ENCODE measurements at regions not wholly inside any gene's neighbourhood (a gene's known extent, or its start where the extent isn't known, plus 50 kb on each side); places are given as distances from the start of the nearest gene placed in this dataset.
A peak's percentile ranks its signal among the peaks of the same experiment; 100 is the strongest.
"Not testable (repeated sequence)": the region's sequence is repeated elsewhere in the genome, so short reads cannot be mapped to it uniquely, and the experiment has no call there.

DNA sequence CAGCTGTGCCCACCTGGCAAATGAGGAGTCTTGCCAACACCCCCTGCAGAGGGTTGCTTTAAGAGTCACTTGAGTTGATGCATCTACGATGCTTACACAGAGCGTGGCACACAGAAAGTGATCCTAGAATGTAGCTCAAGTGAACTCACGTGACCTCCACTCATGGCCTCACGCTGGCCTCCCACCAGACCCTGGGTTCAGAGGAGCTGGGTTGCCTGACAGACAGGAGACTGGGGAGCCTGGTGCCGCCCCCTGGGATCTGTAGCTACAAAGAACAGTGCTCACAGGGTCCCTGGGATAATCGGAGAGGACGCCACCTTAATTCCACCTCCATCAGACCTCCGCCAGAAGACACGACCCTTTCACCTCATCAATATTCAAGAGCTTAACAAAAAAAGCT lies 81.4 kb upstream of the CASZ1 start:
- ChIA-PET CTCF (interaction anchor here (0.9 kb wide), 1 partner anchor 9 kb away, joined by 3 read pairs; no protein-coding TSS in a partner anchor), POLR2A (no interaction called here)
- peaks cover 0 to 2% (median 0%) of the 10 kb centered on the region in 5 experiments for H3K27me3 ChIP-seq (replicated peaks in 2 of 5; ENCODE audit: control insufficient read depth in 4 of 5, insufficient read depth in 5 of 5, low read length in 4 of 5)
- no peaks in the 10 kb centered on the region for H3K36me3 ChIP-seq (ENCODE audit: control insufficient read depth in 4 of 4, insufficient read depth in 4 of 4, low read length in 3 of 4)
- no peak overlapping the region for H3K4me3 ChIP-seq (ENCODE audit: control insufficient read depth in 1 of 7, extremely low read depth in 1 of 7, insufficient read depth in 4 of 7, low read depth in 2 of 7, low read length in 6 of 7)
- no peak for DNase-seq
- 87% methylated on average over 5 of the region's 9 CpGs for WGBS (ENCODE audit: insufficient coverage)
- no peaks in the 10 kb centered on the region for H3K4me1 ChIP-seq (ENCODE audit: control extremely low read depth in 1 of 4, control insufficient read depth in 4 of 4, insufficient read depth in 4 of 4, low read length in 3 of 4)
- no peaks in the 10 kb centered on the region for H3K9me3 ChIP-seq (ENCODE audit: control extremely low read depth in 1 of 5, control insufficient read depth in 4 of 5, insufficient read depth in 2 of 5, low read depth in 1 of 5, low read length in 4 of 5)
- H3K27ac ChIP-seq (ENCODE audit: insufficient read depth in 1 of 2, low read depth in 1 of 2, low read length in 2 of 2, poor library complexity in 1 of 2, severe bottlenecking in 2 of 2) = no peak overlapping the region

DNA sequence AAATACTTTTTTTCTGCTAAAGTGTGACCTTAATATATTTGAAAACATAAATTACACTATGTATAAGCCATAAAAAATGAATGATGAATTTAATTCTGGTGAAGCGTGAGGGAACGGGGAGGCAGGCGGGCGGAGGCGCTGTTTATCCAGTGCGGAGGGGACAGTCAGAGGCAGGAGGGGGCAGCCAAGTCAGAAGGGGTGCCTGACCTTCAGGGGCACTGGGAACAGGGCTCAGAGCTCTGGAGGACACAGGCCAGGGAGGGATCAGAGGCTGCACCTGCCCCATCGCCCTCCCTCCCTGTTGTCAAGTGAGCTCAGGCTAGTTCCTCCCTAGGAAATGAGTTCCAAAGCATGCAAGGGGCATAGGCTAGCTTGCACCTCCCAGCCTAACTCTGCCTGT lies 82.0 kb upstream of the CASZ1 start:
- no peaks in the 10 kb centered on the region for H3K9me3 ChIP-seq (ENCODE audit: control extremely low read depth in 1 of 5, control insufficient read depth in 4 of 5, insufficient read depth in 2 of 5, low read depth in 1 of 5, low read length in 4 of 5)
- CTCF ChIA-PET = interaction anchor here (0.9 to 1.1 kb wide), 2 partner anchors 9 to 31 kb away, joined by 3 read pairs; no protein-coding TSS in a partner anchor
- no peaks in the 10 kb centered on the region for H3K4me1 ChIP-seq (ENCODE audit: control extremely low read depth in 1 of 4, control insufficient read depth in 4 of 4, insufficient read depth in 4 of 4, low read length in 3 of 4)
- no peak overlapping the region for H3K27ac ChIP-seq (ENCODE audit: insufficient read depth in 1 of 2, low read depth in 1 of 2, low read length in 2 of 2, poor library complexity in 1 of 2, severe bottlenecking in 2 of 2)
- POLR2A ChIA-PET = no interaction called here
- H3K27me3 ChIP-seq (replicated peaks in 2 of 5; ENCODE audit: control insufficient read depth in 4 of 5, insufficient read depth in 5 of 5, low read length in 4 of 5) = peaks cover 0 to 2% (median 0%) of the 10 kb centered on the region in 5 experiments
- no peaks in the 10 kb centered on the region for H3K36me3 ChIP-seq (ENCODE audit: control insufficient read depth in 4 of 4, insufficient read depth in 4 of 4, low read length in 3 of 4)
- H3K4me3 ChIP-seq (ENCODE audit: control insufficient read depth in 1 of 7, extremely low read depth in 1 of 7, insufficient read depth in 4 of 7, low read depth in 2 of 7, low read length in 6 of 7) = no peak overlapping the region
- WGBS (ENCODE audit: insufficient coverage) = 90% methylated on average over 6 of the region's 7 CpGs
- no peak for DNase-seq

DNA sequence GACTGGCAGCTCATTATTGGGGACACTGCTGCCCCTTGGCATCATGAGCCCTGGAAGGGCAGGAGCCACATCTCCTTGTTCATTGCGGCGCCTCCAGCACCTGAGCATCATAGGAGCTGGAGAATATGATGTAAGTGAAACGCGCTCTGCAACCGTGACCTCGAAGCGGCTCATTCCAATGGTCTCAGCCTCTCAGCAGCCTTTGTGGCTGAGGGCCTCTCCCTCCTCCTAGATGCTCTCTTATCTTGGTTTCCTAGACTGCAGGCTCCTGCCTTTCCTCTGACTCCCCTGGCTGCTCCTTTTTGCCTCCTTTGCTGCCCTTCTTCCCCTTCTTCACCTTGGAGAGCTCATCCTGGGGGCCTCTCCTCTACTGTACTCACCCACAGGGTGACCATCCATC lies 83.6 kb upstream of the CASZ1 start:
- Histone ChIP-seq H3K4me1 (ENCODE audit: control extremely low read depth in 1 of 4, control insufficient read depth in 4 of 4, insufficient read depth in 4 of 4, low read length in 3 of 4) (no peaks in the 10 kb centered on the region), H3K9me3 (ENCODE audit: control extremely low read depth in 1 of 5, control insufficient read depth in 4 of 5, insufficient read depth in 2 of 5, low read depth in 1 of 5, low read length in 4 of 5) (no peaks in the 10 kb centered on the region), H3K27ac (ENCODE audit: insufficient read depth in 1 of 2, low read depth in 1 of 2, low read length in 2 of 2, poor library complexity in 1 of 2, severe bottlenecking in 2 of 2) (no peak overlapping the region), H3K36me3 (ENCODE audit: control insufficient read depth in 4 of 4, insufficient read depth in 4 of 4, low read length in 3 of 4) (no peaks in the 10 kb centered on the region), H3K4me3 (ENCODE audit: control insufficient read depth in 1 of 7, extremely low read depth in 1 of 7, insufficient read depth in 4 of 7, low read depth in 2 of 7, low read length in 6 of 7) (no peak overlapping the region), H3K27me3 (replicated peaks in 2 of 5; ENCODE audit: control insufficient read depth in 4 of 5, insufficient read depth in 5 of 5, low read length in 4 of 5) (peaks cover 0 to 2% (median 0%) of the 10 kb centered on the region in 5 experiments)
- ChIA-PET POLR2A (no interaction called here), CTCF (interaction anchor here (0.7 to 1.6 kb wide), 3 partner anchors 8 to 19 kb away, joined by 3 read pairs; no protein-coding TSS in a partner anchor)
- 90% methylated on average over 7 of the region's 7 CpGs for WGBS (ENCODE audit: insufficient coverage)
- DNase-seq = no peak

DNA sequence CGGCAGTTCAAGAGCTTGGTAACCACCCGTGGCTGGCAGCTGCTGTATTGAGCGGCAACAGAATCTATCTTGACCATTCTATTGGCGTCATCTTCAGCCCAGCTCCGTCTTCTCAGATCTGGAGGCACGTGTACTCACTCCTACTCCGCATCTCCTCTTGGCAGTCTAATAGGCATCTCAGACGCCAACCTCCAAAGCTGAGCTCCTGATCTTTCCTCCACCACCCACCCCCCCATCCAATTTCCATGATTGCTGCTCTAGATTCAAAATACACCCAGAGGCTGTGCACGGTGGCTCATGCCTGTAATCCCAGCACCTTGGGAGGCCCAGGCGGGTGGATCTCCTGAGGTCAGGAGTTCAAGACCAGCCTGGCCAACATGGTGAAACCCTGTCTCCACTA lies 84.6 kb upstream of the CASZ1 start:
- Histone ChIP-seq H3K27ac (ENCODE audit: insufficient read depth in 1 of 2, low read depth in 1 of 2, low read length in 2 of 2, poor library complexity in 1 of 2, severe bottlenecking in 2 of 2) (no peak overlapping the region), H3K36me3 (ENCODE audit: control insufficient read depth in 4 of 4, insufficient read depth in 4 of 4, low read length in 3 of 4) (no peaks in the 10 kb centered on the region), H3K4me3 (ENCODE audit: control insufficient read depth in 1 of 7, extremely low read depth in 1 of 7, insufficient read depth in 4 of 7, low read depth in 2 of 7, low read length in 6 of 7) (no peak overlapping the region), H3K27me3 (replicated peaks in 2 of 5; ENCODE audit: control insufficient read depth in 4 of 5, insufficient read depth in 5 of 5, low read length in 4 of 5) (peaks cover 0 to 5% (median 0%) of the 10 kb centered on the region in 5 experiments), H3K9me3 (ENCODE audit: control extremely low read depth in 1 of 5, control insufficient read depth in 4 of 5, insufficient read depth in 2 of 5, low read depth in 1 of 5, low read length in 4 of 5) (no peaks in the 10 kb centered on the region), H3K4me1 (ENCODE audit: control extremely low read depth in 1 of 4, control insufficient read depth in 4 of 4, insufficient read depth in 4 of 4, low read length in 3 of 4) (no peaks in the 10 kb centered on the region)
- ChIA-PET CTCF (interaction anchor here (1.4 to 1.6 kb wide), 2 partner anchors 9 to 11 kb away, joined by 3 read pairs; no protein-coding TSS in a partner anchor), POLR2A (no interaction called here)
- over 99% methylated on average over 10 of the region's 10 CpGs for WGBS (ENCODE audit: insufficient coverage)
- no peak for DNase-seq

DNA sequence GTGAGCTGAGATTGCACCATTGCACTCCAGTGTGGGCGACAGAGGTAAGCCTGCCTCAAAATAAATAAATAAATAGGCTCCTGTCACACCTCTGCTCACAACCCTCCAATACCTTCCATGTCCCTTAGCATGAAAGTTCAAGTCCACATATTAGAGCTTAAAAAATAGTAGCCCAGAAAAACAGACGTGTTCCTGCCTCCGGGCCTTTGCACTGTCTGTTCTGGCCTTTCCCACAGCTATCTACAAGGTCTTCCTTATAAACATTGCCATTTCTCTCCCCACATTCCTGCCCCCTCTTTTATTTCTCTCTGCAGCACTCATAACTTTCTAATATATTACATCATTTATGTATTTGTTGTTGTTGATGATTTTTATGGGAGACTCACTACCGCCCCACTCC lies 85.6 kb upstream of the CASZ1 start:
- no peak for DNase-seq
- 95% methylated on average over 3 of the region's 4 CpGs for WGBS (ENCODE audit: insufficient coverage)
- CTCF ChIA-PET = no interaction called here
- H3K27me3 ChIP-seq (replicated peaks in 2 of 5; ENCODE audit: control insufficient read depth in 4 of 5, insufficient read depth in 5 of 5, low read length in 4 of 5) = peaks cover 0 to 9% (median 2%) of the 10 kb centered on the region in 5 experiments
- H3K4me3 ChIP-seq (ENCODE audit: control insufficient read depth in 1 of 7, extremely low read depth in 1 of 7, insufficient read depth in 4 of 7, low read depth in 2 of 7, low read length in 6 of 7) = no peak overlapping the region
- no peaks in the 10 kb centered on the region for H3K9me3 ChIP-seq (ENCODE audit: control extremely low read depth in 1 of 5, control insufficient read depth in 4 of 5, insufficient read depth in 2 of 5, low read depth in 1 of 5, low read length in 4 of 5)
- no peak overlapping the region for H3K27ac ChIP-seq (ENCODE audit: insufficient read depth in 1 of 2, low read depth in 1 of 2, low read length in 2 of 2, poor library complexity in 1 of 2, severe bottlenecking in 2 of 2)
- H3K36me3 ChIP-seq (ENCODE audit: control insufficient read depth in 4 of 4, insufficient read depth in 4 of 4, low read length in 3 of 4) = no peaks in the 10 kb centered on the region
- no peaks in the 10 kb centered on the region for H3K4me1 ChIP-seq (ENCODE audit: control extremely low read depth in 1 of 4, control insufficient read depth in 4 of 4, insufficient read depth in 4 of 4, low read length in 3 of 4)
- POLR2A ChIA-PET = no interaction called here

DNA sequence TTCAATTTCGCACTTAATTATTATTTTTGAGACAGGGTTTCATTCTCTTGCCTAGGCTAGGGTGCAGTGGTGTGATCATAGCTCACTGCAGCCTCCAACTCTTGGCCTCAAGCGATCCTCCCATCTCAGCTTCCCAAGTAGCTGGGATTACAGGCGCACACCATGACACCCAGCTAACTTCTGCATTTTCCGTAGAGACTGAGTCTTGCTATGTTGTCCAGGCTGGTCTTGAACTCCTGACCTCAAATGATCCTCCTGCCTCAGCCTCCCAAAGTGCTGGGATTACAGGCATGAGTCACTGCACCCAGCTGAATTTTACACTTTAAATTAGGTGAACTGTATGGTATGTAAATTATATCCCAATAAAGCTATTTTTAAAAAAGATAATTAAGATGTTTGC lies 90.6 kb upstream of the CASZ1 start:
- H3K36me3 ChIP-seq (ENCODE audit: control insufficient read depth in 4 of 4, insufficient read depth in 4 of 4, low read length in 3 of 4); H3K9me3 ChIP-seq (ENCODE audit: control extremely low read depth in 1 of 5, control insufficient read depth in 4 of 5, insufficient read depth in 2 of 5, low read depth in 1 of 5, low read length in 4 of 5); DNase-seq; H3K4me3 ChIP-seq (ENCODE audit: control insufficient read depth in 1 of 7, extremely low read depth in 1 of 7, insufficient read depth in 4 of 7, low read depth in 2 of 7, low read length in 6 of 7); H3K27ac ChIP-seq (ENCODE audit: insufficient read depth in 1 of 2, low read depth in 1 of 2, low read length in 2 of 2, poor library complexity in 1 of 2, severe bottlenecking in 2 of 2): not testable (repeated sequence)
- CTCF ChIA-PET = interaction anchor here (0.8 to 1.3 kb wide), 4 partner anchors 10 to 372 kb away, joined by 3 to 5 read pairs (median 3); no protein-coding TSS in a partner anchor
- Histone ChIP-seq H3K27me3 (replicated peaks in 2 of 5; ENCODE audit: control insufficient read depth in 4 of 5, insufficient read depth in 5 of 5, low read length in 4 of 5) (peaks cover 0 to 44% (median 14%) of the 10 kb centered on the region in 5 experiments), H3K4me1 (ENCODE audit: control extremely low read depth in 1 of 4, control insufficient read depth in 4 of 4, insufficient read depth in 4 of 4, low read length in 3 of 4) (peaks cover 0 to 17% (median 3%) of the 10 kb centered on the region in 4 experiments)
- 92% methylated on average over 4 of the region's 4 CpGs for WGBS (ENCODE audit: insufficient coverage)
- POLR2A ChIA-PET = interaction anchor here (0.6 kb wide), 1 partner anchor 126 kb away, joined by 4 read pairs; the partner anchor contains the start of gene TARDBP

DNA sequence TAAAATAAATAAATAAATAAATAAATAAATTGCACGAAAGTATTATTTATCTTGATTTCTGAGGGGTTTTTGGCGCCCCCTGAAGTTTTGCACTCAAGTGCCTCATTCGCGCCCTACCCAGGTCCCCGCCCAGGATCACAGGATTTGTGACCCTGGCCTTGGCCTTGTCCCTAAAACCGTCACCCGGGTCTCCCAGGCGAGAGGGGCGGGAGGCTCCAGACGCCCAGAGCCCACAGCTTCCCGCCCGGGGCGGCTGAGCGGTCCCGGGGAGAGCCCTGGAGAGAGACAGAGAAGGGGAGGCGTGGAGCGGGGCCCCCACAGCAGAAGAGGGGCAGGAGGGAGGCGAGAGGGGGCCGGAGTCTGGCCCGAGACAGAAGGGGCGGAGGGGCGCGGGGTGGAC lies 91.8 kb upstream of the CASZ1 start:
- Histone ChIP-seq H3K9me3 (ENCODE audit: control extremely low read depth in 1 of 5, control insufficient read depth in 4 of 5, insufficient read depth in 2 of 5, low read depth in 1 of 5, low read length in 4 of 5) (no peaks in the 10 kb centered on the region), H3K27me3 (replicated peaks in 2 of 5; ENCODE audit: control insufficient read depth in 4 of 5, insufficient read depth in 5 of 5, low read length in 4 of 5) (peaks cover 0 to 44% (median 14%) of the 10 kb centered on the region in 5 experiments), H3K27ac (ENCODE audit: insufficient read depth in 1 of 2, low read depth in 1 of 2, low read length in 2 of 2, poor library complexity in 1 of 2, severe bottlenecking in 2 of 2) (no peak overlapping the region), H3K4me1 (ENCODE audit: control extremely low read depth in 1 of 4, control insufficient read depth in 4 of 4, insufficient read depth in 4 of 4, low read length in 3 of 4) (peaks cover 0 to 17% (median 3%) of the 10 kb centered on the region in 4 experiments), H3K36me3 (ENCODE audit: control insufficient read depth in 4 of 4, insufficient read depth in 4 of 4, low read length in 3 of 4) (no peaks in the 10 kb centered on the region), H3K4me3 (ENCODE audit: control insufficient read depth in 1 of 7, extremely low read depth in 1 of 7, insufficient read depth in 4 of 7, low read depth in 2 of 7, low read length in 6 of 7) (peak overlapping the region in 5 of 7 experiments; percentile 13 to 59 (median 37))
- WGBS (ENCODE audit: insufficient coverage) = 0% methylated on average over 9 of the region's 23 CpGs
- DNase-seq = peak; percentile 47 to 59 (median 52)
- CTCF ChIA-PET = interaction anchor here (1.3 kb wide), 1 partner anchor 11 kb away, joined by 4 read pairs; no protein-coding TSS in a partner anchor
- POLR2A ChIA-PET = no interaction called here
